Activated naive CD8-positive, alpha-beta T cell treated with anti-CD3 and anti-CD28 coated beads, Interleukin-2, amount 50 U/mL, for 16 hours (primary cell): ENCODE measurements at regions not wholly inside any gene's neighbourhood (a gene's known extent, or its start where the extent isn't known, plus 50 kb on each side); places are given as distances from the start of the nearest gene placed in this dataset.
"Not testable (repeated sequence)": the region's sequence is repeated elsewhere in the genome, so short reads cannot be mapped to it uniquely, and the experiment has no call there.

ENCODE experiments used
- DNase-seq: peaks from one replicate; pipeline ENCODE4 v3.0.0-alpha.2; 2020; ENCODE audit warnings: low read depth, low spot score

DNA sequence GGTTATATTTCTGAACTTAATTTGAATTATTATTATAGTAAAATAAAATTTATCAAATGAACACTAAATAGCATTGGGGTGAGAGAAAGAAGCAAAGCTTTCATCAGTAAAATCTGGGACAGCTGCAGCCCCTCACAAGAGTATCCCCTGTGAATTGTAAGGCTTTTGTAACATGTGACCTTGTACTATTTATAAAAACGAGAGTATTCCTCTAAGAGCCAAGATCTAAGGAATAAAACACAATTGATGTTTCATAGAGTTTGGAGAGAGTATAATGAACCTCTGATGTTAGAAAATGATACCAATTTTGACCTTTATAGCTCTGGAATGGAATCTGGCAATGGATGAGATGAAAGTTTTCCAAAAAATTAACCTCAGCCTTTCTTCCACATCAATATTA, 617.2 kb upstream of the ID4 start:
- no peak for DNase-seq

DNA sequence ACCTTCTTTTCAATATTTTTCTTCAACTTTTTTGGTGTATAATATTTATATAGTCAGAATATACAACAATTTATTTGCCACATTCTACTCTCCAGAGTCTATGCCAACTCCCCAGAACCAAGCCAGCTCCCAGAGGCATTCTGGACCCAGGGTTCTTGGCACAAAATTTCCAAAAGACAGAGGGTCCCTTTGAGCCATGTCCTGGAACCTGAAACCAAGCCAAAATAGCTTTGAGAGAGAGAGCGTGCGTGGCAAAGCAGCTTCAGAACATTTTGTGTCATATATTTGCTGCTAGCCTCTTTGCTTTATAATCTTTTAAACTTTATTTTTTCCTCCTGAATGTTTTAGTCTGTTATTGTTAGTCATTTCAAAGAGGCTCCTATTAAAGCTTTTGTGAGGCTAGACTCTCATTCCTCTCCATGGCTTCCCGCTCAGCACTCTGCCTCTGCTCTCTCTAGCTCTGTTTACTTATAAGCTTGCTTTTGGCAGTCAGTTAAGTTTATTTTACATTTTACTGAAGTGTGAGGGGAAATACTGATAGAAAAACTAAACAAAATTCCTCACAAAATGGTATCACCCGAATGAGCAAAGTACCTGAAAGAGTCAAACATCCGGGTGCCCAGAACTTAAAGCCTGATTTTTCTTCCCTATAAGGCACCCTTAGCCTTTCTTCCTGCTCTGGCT, 605.1 kb upstream of the ID4 start:
- no peak for DNase-seq

DNA sequence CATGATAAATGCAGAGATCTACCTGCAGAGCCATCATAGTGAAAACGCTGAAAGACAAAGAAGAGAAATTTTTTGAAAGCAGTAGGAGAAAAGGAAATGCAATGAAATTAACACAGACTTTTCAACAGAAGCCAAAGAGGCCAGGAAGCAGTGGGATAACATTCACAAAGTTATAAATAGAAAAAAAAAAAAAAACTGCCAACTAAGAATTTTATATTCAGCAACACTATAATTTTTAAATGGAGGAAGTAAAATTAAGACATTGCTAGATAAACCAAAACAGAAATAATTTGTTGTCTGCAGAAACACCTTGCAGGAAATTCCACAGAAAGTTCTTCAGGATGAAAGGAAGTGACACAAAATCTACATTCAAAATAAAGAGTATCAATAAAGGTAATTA, 591.5 kb upstream of the ID4 start:
- DNase-seq: no peak

DNA sequence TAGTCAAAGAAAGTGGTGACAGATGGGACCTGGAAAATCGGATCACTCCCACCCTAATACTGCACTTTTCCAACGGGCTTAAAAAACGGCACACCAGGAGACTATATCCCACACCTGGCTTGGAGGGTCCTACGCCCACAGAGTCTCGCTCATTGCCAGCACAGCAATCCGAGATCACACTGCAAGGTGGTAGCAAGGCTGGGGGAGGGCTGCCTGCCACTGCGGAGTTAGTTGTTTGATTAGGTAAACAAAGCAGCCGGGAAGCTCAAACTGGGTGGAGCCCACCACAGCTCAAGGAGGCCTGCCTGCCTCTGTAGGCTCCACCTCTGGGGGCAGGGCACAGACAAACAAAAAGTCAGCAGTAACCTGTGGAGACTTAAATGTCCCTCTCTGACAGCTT, 590.0 kb upstream of the ID4 start:
- DNase-seq: not testable (repeated sequence)

DNA sequence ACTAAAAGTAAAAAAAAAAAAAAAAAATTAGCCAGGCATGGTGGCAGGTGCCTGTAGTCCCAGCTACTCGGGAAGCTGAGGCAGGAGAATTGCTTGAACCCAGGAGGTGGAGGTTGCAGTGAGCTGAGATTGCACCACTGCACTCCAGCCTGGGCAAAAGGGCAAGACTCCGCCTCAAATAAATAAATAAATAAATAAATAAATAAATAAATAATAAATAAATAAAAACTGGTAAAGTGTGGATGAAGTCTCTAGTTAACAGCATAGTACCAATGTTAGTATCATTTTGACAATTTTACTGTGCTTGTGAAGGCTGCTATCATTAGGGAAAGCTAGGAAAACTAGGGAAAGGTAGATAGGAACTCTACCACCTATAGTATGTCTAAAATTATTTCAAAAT, 581.0 kb upstream of the ID4 start:
- DNase-seq: not testable (repeated sequence)

DNA sequence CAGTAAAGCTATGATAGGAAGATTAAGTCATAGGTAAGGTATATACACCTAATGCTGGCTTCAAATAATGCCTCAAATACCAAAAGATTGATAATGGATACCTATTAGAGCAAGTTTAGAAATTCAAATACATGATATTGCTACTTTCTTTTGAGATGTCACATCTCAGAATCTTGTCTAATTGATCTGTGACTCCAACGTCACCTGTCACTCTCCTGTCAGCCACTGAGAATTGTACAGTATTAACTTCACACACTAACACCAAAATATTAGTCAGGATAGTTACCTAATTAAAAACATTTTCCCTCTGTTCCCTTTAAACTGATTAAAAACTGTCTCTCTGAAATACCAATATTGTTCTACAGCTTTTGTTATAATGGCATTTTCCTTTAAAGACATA, 575.5 kb upstream of the ID4 start:
- DNase-seq: no peak

DNA sequence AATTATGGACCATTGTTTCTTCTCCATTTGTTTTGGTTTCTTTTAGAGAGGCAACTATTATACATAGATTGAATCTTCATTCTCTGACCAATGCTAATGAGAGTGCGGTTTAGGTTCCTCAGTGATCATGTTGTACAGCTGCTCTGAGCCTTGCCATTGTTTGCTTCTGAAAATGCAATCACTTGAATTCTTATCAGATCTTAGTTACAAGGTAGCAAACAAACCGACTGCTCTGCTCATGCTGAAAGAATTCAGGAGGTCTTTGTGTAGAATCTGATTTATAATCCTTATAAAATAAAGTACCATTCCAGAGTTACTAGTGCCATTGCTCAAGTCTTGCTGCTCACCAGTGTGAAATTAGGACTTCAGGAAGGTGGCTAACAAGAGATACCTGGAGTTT, 569.1 kb upstream of the ID4 start:
- no peak for DNase-seq

DNA sequence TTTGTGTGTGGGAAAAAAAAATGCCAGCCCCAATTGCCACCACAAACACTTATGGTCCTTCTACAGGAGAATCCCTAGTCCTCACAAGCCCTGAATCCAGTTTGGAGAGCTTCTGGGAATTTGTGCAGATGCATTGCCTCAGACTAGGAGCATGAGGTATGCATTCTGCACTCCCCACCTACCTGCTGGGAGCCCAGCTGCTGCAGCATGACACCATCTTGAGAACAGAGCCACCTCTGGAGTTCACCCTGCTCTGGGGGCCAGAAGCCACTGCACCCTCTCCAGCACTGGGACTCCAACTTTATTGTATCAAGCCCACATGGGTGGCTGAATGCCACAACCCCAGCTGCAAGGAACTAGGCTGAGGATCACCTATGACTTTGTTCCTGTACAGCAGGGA, 568.5 kb upstream of the ID4 start:
- DNase-seq: no peak

DNA sequence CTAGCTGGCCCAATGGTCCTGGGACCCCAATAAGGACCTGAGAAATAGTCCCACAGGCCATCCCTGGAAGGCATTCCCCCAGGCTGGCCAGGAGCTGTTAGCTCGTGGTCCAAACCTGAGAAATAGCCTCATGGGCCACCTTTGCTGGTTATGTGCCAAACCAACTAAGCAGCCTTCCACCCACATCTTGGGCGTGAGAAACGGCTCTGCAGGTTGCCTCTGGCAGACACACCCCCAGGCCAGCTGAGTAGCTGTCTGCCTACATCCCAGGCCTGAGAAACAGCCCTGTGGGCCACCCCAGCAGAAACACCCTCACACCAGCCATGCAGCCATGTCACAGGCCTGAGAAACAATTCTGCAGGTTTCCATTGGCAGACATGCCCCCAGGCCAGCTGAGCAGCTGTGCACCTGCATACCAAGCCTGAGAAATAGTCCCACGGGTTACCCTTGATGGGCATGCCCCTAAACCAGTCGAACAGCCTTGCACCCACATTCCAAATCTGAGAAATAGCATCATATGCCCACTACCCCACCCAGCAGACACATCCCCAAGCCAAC, 567.8 kb upstream of the ID4 start:
- DNase-seq: no peak

DNA sequence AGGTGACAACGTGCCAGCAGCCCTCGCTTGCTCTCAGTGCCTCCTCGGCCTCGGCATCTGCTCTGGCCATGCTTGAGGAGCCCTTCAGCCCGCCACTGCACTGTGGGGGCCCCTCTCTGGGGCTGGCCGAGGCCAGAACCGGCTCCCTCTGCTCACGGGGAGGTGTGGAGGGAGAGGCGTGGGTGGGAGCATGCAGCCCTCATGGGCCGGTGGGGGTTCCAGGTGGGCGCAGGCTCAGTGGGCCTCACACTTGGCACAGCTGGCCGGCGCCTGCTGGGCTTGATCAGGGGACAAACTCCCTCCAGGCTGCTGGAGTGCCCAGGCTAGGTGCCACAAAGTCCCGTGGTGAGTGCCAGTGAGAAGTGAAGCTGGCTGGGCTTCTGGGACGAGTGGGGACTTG, 566.6 kb upstream of the ID4 start:
- DNase-seq: no peak

DNA sequence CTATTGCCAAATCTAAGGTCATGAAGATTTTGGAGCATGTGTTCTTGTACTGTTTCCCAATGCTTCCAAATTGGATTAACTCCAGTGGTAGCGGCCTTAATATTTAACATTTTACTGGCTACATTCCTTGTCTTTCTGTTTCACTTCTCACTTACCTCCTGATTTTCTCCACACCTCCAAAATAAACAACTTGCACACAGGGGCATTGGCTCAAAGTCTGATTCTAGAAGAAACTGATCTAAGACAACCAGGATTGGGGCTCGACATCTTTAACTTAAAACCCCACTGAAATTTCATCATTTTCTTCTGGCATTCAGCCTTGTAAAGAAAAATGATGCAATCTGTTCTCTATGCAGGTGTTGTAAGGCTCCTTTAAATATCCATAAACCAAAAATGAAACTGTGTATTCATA, 557.9 kb upstream of the ID4 start:
- no peak for DNase-seq

DNA sequence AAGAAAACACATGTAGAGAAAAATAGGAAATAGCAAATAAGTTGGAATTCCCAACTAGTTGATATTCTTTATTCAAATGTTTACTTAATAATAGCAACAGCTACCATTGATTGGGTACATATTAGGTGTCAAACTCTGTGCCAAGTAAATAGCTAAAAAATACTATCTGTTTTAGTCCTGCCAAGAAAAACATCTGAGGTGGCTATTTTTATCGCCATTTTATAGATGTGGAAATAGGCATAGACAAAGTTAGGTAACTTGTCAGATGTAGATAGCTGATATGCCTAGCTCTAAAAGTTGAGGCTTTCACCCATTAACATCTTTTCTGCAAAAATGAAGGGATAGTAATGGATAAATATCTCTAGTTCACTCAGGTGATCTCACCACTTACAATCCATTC, 549.2 kb upstream of the ID4 start:
- DNase-seq: no peak

DNA sequence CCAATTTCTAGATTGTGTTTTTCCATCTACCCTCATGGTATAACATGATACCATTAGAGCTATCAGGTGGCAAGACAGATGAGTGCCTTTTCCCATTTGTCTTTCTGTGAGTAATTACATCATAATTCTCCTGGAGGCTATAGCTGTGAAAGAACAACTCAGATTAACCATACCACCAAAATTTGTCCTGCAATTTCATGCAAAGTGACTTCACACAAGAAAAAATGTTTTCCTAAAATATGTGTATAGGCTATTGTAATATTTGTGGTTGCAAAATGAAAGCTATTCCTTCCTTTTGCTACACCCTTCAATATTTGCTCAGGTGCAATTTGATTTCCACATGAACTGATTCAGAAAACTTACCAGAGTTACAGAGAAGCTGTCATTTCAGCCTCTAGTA, 547.7 kb upstream of the ID4 start:
- no peak for DNase-seq

DNA sequence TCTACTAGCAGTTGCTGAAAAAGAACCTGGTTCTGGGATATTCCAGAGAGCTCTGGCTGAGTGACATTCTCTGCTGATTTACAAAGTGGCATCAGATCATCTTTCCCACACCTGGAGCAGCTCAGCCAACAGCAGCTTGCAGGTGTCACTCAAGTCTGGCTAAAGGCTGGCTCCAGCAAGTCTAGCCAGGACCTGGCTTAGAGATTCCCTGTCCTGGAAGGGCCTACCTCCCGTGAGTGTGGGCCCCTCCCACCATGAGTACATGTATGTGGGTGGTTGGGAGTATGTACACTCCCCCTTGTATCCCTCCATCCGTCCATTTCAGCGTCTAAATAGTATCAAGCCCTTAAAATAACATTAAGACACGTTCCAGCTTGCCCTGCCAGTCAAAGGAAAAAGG, 539.3 kb upstream of the ID4 start:
- no peak for DNase-seq

DNA sequence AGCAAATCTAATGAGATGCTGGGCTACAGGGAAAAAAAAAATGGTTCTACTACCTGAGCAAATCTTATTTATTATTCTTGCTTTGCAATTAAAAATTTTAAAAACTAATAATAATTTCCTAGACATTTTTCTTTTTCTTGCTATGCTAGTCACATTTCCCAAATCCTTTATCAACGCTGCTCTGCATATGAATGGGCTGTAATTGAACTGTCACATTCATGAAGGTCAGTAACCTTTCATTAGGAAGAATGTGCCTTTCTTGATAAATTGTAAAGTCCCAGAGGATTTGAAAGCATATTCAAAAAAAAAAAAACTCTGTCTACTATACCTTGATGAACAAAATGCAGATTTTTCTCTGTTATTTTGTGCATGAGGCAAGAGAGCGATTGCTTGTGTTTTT, 538.7 kb upstream of the ID4 start:
- no peak for DNase-seq

DNA sequence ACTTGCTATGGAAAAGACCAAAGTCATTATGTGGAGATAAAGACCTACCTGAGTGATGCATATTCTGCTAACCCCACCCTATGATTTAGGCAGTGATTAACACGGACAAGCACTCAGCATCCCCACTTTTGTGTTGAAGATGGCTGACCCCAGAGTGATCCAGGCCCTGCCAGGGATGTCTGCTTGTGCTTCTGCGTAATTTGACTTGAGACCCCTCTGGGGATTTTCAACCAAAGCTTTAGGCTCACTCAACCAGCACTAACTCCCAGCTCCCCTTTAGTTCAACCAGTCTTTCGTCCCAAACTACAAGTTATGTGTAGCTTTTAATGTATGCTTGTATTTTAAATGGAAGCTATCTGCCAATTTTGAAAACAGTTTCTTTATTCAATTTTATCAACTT, 538.0 kb upstream of the ID4 start:
- no peak for DNase-seq

DNA sequence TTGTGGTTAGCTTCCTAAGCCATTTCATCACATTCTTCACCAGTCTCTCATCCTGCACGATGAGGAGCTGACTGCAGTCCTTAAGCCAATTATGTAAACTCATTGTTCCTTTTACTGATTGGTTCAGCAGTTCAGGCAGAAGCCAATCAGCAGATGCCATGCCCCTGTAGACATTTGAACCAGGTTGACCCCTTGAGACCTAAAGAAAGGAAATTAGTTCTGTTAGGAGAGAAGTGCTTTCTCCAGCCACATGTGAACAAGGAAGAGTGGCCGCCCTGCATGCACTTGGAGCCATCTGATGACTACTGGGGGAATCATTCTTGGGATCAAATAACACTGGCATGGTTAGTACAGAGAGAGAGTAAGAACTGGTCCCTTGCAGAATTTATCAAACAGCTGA, 535.2 kb upstream of the ID4 start:
- no peak for DNase-seq

DNA sequence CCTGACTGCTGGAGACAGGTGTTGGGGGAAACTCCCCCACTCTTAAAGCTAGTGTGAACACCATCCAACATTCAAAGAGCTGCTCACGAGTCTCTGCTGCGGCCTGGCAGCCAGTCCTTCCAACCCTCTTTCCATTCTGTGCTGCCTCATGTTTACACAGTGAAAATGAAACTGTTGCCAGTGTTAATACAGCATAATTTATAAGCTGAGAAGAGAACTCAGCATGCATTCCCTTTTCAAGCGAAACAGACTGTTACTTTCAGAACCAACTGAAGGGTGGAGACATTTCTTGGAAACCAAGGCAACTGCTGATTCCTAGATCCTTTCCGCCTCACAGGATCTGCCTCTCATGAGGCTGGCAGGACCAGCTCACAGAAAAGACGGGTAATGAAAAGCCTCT, 533.8 kb upstream of the ID4 start:
- no peak for DNase-seq

DNA sequence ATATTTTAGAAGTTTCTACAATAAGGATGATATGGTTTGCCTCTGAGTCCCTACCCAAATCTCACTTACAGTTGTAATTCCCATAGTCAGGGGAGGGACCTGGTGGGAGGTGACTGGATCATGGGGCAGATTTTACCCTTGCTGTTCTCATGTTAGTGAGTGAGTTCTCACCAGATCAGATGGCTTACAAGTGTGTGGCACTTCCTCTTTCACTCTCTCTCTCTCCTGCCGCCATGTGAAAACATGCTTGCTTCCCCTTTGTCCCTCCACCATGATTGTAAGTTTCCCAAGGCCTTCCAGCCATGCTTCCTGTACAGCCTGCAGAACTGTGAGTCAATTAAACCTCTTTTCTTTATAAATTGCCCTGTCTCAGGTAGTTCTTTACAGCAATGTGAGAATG, 527.5 kb upstream of the ID4 start:
- no peak for DNase-seq

DNA sequence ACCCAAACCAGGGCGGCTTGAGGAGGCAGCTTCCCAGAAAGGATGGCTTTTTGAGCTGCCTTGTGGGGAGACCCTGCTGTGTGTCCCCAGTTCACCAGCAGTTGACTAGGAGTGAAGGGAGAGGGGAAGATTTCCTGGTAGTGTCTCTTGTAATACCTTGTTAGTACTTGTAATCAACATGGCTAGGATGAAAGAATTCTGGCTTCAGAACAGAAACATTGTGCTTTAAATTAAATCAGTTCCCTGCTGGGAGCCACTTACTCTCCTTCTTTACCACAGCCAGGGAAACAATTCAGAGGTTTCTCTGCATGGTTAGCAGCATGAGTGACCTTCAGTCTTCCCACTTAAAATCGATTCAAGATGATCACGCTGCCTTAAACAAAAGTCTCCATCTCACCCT, 525.4 kb upstream of the ID4 start:
- DNase-seq: no peak

DNA sequence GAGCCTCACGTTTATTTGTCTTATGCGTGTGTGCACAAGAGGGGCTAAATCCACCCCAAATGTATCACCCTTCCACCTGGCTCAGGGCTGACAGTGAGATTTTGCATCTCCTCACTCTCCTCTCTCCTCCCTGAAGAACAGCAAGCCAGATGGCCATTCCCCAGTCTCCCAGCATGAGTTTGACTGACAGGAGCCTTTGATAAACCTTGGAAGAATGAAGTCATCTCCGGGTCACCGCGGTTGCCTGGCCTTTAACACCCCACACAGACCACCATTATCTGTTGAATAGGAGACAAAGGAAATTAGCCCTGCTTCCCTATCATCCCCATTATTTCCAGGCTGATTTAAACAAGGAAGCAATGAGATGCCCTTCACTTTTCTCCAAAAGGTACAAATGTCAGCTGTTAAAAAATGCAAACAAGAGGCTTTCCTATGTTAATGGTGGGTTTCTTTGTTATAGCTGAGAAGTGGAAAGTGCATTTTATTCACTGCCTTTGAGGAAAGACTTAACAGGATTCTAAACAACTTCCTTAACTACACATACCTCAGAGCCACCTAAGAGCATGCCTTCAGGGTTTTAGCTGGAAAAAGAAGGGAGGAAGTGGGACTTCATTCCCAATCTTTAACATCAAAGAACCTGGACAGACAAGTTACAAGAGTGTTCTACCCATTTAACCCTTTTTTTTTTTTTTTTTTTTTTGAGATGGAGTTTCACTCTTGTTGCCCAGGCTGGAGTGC, 524.8 kb upstream of the ID4 start:
- DNase-seq: no peak

DNA sequence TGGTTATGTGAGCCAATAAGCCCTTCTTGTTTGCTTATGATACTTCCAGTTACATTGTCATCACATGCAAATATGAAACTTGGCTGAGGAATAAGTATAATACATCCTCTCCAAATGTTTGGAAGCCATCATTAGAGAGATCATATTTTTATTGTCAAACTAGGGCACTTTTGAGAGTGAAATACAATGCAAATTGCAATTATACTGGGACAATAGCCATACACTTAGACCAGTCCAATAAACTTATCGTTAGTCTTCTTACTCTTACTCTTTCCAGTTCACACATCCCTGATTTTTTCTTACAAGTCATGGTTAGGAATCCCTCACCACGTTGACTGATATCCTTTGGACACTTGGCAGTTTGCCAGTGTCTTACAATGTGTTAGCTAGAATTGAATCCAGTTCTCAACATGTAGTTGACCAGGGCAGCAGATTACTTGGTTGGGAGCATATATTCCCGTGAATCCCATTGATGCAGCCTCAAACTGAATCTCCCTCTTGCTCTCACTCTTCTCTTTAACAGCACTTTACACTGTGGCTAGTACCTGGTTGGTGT, 519.7 kb upstream of the ID4 start:
- no peak for DNase-seq

DNA sequence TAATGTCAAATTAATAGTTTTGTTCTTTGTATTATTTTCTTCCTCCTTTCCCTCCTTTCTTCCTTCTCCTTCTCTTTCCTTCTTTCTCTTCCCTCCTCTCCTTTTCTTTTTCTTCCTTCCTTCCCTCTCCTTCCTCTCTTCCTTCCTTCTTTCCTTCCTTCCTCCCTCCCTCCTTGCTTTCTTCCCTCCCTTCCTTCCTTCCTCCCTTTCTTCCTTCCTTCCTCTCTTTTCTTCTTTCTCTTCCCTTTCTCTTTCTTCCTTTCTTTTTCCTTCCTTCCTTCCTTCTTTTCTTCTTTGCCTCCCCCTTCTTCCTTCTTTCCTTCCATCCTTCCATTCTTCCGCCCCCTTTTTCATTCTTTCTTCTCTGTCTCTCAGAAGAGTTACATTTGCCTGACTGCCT, 518.2 kb upstream of the ID4 start:
- DNase-seq: no peak
